HEK293T (cell line): ENCODE measurements at regions not wholly inside any gene's neighbourhood (a gene's known extent, or its start where the extent isn't known, plus 50 kb on each side); places are given as distances from the start of the nearest gene placed in this dataset.

Experiments used
- ARNT ChIP-seq: fragments of 450-650 bp; IDR thresholded peaks from 2 replicates; pipeline ENCODE4 v1.6.1; 2017; ENCODE audit warnings: mild to moderate bottlenecking
- BHLHE40 ChIP-seq: fragments of 450-650 bp; IDR thresholded peaks from 2 replicates; pipeline ENCODE4 v1.6.1; 2016; ENCODE audit warnings: mild to moderate bottlenecking, moderate library complexity, borderline replicate concordance
- ELF4 ChIP-seq: fragments of 450-650 bp; IDR thresholded peaks from 2 replicates; pipeline ENCODE4 v1.6.1; 2017; ENCODE audit warnings: antibody characterized with exemption
- FOXA1 ChIP-seq: fragments of 450-650 bp; IDR thresholded peaks from 2 replicates; pipeline ENCODE4 v1.6.1; 2016; ENCODE audit warnings: mild to moderate bottlenecking
- FOXK2 ChIP-seq: fragments of 450-650 bp; IDR thresholded peaks from 2 replicates; pipeline ENCODE4 v1.6.1; 2016; ENCODE audit warnings: mild to moderate bottlenecking
- FOXM1 ChIP-seq: fragments of 450-650 bp; IDR thresholded peaks from 2 replicates; pipeline ENCODE4 v1.6.1; 2017; ENCODE audit warnings: mild to moderate bottlenecking, borderline replicate concordance
- HDGF ChIP-seq: fragments of 450-650 bp; IDR thresholded peaks from 2 replicates; pipeline ENCODE4 v1.6.1; 2017; ENCODE audit warnings: antibody characterized with exemption, borderline replicate concordance
- NFRKB ChIP-seq: fragments of 450-650 bp; IDR thresholded peaks from 2 replicates; pipeline ENCODE4 v1.6.1; 2016; ENCODE audit warnings: mild to moderate bottlenecking, moderate library complexity
- SP1 ChIP-seq: fragments of 450-650 bp; IDR thresholded peaks from 2 replicates; pipeline ENCODE4 v1.6.1; 2017
- SUZ12 ChIP-seq: fragments of 450-650 bp; IDR thresholded peaks from 2 replicates; pipeline ENCODE4 v1.6.1; 2016; ENCODE audit warnings: mild to moderate bottlenecking
- TARDBP ChIP-seq: fragments of 450-650 bp; IDR thresholded peaks from 2 replicates; pipeline ENCODE4 v1.6.1; 2016

DNA sequence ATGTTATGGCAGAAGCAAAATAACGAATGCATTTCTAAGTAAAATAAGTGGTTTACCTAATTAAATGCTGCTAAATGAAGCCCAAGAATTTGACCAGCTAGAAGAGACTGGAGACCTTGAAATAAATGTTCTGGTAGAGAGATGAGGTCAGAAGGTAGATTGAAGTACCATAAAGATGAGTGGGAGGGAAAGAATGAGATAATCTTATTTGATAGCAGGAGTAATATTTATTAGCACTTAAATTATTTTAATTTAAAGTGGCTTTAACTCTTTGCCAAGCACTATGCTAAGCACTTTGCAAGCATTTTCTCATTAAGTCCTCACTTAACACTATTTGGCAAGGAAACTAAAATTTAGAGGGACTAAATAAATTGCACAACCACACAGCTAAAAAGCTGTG is 314.9 kb upstream of the CCDC54 start:
- TF ChIP-seq BHLHE40 (no peak), FOXA1 (no peak), FOXM1 (no peak), HDGF (no peak), TARDBP (no peak), ELF4 (no peak), SUZ12 (no peak), FOXK2 (no peak), ARNT (no peak), NFRKB (no peak), SP1 (no peak)
